Tibial artery (tissue), 4 donors: ENCODE measurements at regions not wholly inside any gene's neighbourhood (a gene's known extent, or its start where the extent isn't known, plus 50 kb on each side); places are given as distances from the start of the nearest gene placed in this dataset.

Experiments used
- DNase-seq, 2 donors: peaks; one replicate each; pipeline ENCODE4 v3.0.0-alpha.2; 2019
- H3K27ac ChIP-seq, 2 donors: fragments of 200-600 bp; sonication (generic) in 1 of 2; 1 replicate in 1 of 2; 2 replicates in 1 of 2; pipeline ENCODE4 v1.5.1; 2018 to 2019; ENCODE audit warnings: mild to moderate bottlenecking in 1 of 2
- H3K27me3 ChIP-seq, 2 donors: fragments of 200-600 bp; sonication (generic) in 1 of 2; one replicate each; pipeline versions ENCODE4 v1.5.1 to v1.6.0; 2016 to 2019
- H3K36me3 ChIP-seq, 3 donors: fragments of 200-600 bp; sonication (generic) in 2 of 3; one replicate each; pipeline ENCODE4 v1.5.1; 2016 to 2019; ENCODE audit warnings: mild to moderate bottlenecking in 2 of 3
- H3K4me1 ChIP-seq, 4 donors: fragments of 200-600 bp; sonication (generic) in 2 of 4; 1 replicate in 3 of 4; 2 replicates in 1 of 4; pipeline ENCODE4 v1.5.1; 2016 to 2019
- H3K4me3 ChIP-seq, 2 donors: fragments of 200-600 bp; sonication (generic) in 1 of 2; 1 replicate in 1 of 2; 2 replicates in 1 of 2; pipeline ENCODE4 v1.5.1; 2018 to 2019; ENCODE audit warnings: mild to moderate bottlenecking in 2 of 2
- H3K9me3 ChIP-seq, 3 donors: fragments of 200-600 bp; sonication (generic) in 1 of 3; one replicate each; pipeline ENCODE4 v1.5.1; 2016 to 2019
- CTCF ChIP-seq, 2 experiments: fragments of 200-600 bp in 1 of 2; fragments of 450-650 bp in 1 of 2; IDR thresholded peaks; one replicate each; pipeline ENCODE4 v1.5.1; 2017 to 2019; ENCODE audit warnings: antibody characterized with exemption in 2 of 2, mild to moderate bottlenecking in 1 of 2, moderate library complexity in 1 of 2
- intact Hi-C: fragments of 100-400 bp; cut with DNase I; formaldehyde crosslinking; loops from one replicate; pipeline ENCODE4 v1.15.0; 2023; ENCODE audit warnings: low total_unique reads

GRCh38 chr16:85443116-85443515 lies 170.0 kb upstream of the GSE1 start:
- Histone ChIP-seq H3K4me3 (no peak overlapping the region), H3K27ac (no peak overlapping the region), H3K27me3 (no peaks in the 10 kb centered on the region), H3K4me1 (peaks cover 0 to 13% (median 8%) of the 10 kb centered on the region in 4 donors), H3K36me3 (peaks cover 0 to 10% (median 5%) of the 10 kb centered on the region in 3 donors), H3K9me3 (no peaks in the 10 kb centered on the region)
- no peak for TF ChIP-seq CTCF (IDR thresholded peaks at IDR 0.05)
- intact Hi-C loops, result no loop called here
- no peak for DNase-seq

- peaks cover 0 to 13% (median 9%) of the 10 kb centered on the region in 4 donors for H3K4me1 ChIP-seq
- H3K9me3 ChIP-seq, result no peaks in the 10 kb centered on the region
- intact Hi-C loops, result no loop called here
- no peak for DNase-seq
- H3K4me3 ChIP-seq, result no peak overlapping the region
- peaks cover 0 to 10% (median 5%) of the 10 kb centered on the region in 3 donors for H3K36me3 ChIP-seq
- no peak overlapping the region for H3K27ac ChIP-seq
- no peaks in the 10 kb centered on the region for H3K27me3 ChIP-seq
- no peak for TF ChIP-seq CTCF (IDR thresholded peaks at IDR 0.05)
These were observed 169.6 kb upstream of the GSE1 start for GRCh38 chr16:85443531-85443930.

- Histone ChIP-seq H3K27ac (no peak overlapping the region), H3K27me3 (no peaks in the 10 kb centered on the region), H3K9me3 (no peaks in the 10 kb centered on the region), H3K36me3 (peaks cover 0 to 7% (median 5%) of the 10 kb centered on the region in 3 donors), H3K4me3 (no peak overlapping the region), H3K4me1 (peaks cover 0 to 22% (median 9%) of the 10 kb centered on the region in 4 donors)
- no peak for DNase-seq
- no peak for TF ChIP-seq CTCF (IDR thresholded peaks at IDR 0.05)
- intact Hi-C loops, result no loop called here
These were observed 167.9 kb upstream of the GSE1 start for GRCh38 chr16:85445064-85445778.

- no peaks in the 10 kb centered on the region for H3K27me3 ChIP-seq
- H3K9me3 ChIP-seq, result no peaks in the 10 kb centered on the region
- H3K4me1 ChIP-seq, result peaks cover 0 to 22% (median 9%) of the 10 kb centered on the region in 4 donors
- intact Hi-C loops, result no loop called here
- peaks cover 0 to under 1% (median 0%) of the 10 kb centered on the region in 3 donors for H3K36me3 ChIP-seq
- no peak for DNase-seq
- no peak overlapping the region for H3K27ac ChIP-seq
- no peak overlapping the region for H3K4me3 ChIP-seq
- TF ChIP-seq CTCF (IDR thresholded peaks at IDR 0.05), result no peak
These were observed 167.3 kb upstream of the GSE1 start for GRCh38 chr16:85445779-85446222.

- H3K27ac ChIP-seq, result no peak overlapping the region
These were observed 166.0 kb upstream of the GSE1 start for GRCh38 chr16:85446951-85447692.

More at GRCh38 chr16:85446951-85447692, 166.0 kb upstream of the GSE1 start:
- intact Hi-C loops, result no loop called here
- Histone ChIP-seq H3K4me3 (no peak overlapping the region), H3K36me3 (no peaks in the 10 kb centered on the region), H3K27me3 (no peaks in the 10 kb centered on the region), H3K9me3 (no peaks in the 10 kb centered on the region), H3K4me1 (peaks cover 0 to 22% (median 9%) of the 10 kb centered on the region in 4 donors)
- no peak for TF ChIP-seq CTCF (IDR thresholded peaks at IDR 0.05)
- DNase-seq, result no peak
